ENCODE measurements at regions not wholly inside any gene's neighbourhood (a gene's known extent, or its start where the extent isn't known, plus 50 kb on each side); places are given as distances from the start of the nearest gene placed in this dataset.

GRCh38 chr11:57083641-57084385, 95.1 kb downstream of the OR5AK2 start:
- no peak for TF ChIP-seq CEBPB (IDR thresholded peaks at IDR 0.05)
- TF ChIP-seq MAX (IDR thresholded peaks at IDR 0.05) = no peak
- TF ChIP-seq EGR1 (IDR thresholded peaks at IDR 0.05) = no peak
- TF ChIP-seq FOXM1 (IDR thresholded peaks at IDR 0.05; ENCODE audit: borderline replicate concordance, low read depth) = no peak
- TF ChIP-seq ZBTB7A (IDR thresholded peaks at IDR 0.05; ENCODE audit: low read depth) = no peak
- TF ChIP-seq CREB1 (IDR thresholded peaks at IDR 0.05; ENCODE audit: low read depth) = no peak
- no peak for TF ChIP-seq TAF1 (IDR thresholded peaks at IDR 0.05; ENCODE audit: low read depth)
- no peak for TF ChIP-seq EP300 (IDR thresholded peaks at IDR 0.05; ENCODE audit: borderline replicate concordance)

All from Ishikawa (cell line).